ENCODE measurements at regions not wholly inside any gene's neighbourhood (a gene's known extent, or its start where the extent isn't known, plus 50 kb on each side); places are given as distances from the start of the nearest gene placed in this dataset.

- DNase-seq (ENCODE audit: low spot score) = peak; percentile 64
Measured at GRCh38 chr10:55500931-55501559, 700.0 kb upstream of the PCDH15 start.

- no peak for DNase-seq (ENCODE audit: low spot score)
Measured at GRCh38 chr10:55497893-55498499, 697.0 kb upstream of the PCDH15 start.

DNA sequence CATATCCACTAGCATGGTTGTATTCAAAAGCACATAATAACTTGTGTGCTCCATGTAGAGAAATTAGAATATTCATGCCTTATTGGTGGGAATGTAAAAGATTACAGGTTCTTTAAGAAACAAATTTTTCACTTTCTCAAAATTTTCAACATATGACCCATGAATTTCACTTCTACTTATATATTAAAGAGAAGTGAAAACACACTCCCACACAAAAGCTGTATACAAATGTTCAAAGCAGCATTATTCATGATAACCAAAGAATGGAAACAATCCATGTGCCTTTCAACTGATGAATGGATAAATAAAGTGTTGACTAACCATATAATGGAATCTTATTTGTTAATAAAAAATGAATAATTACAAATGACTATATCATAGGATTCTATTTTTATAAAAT is 694.5 kb upstream of the PCDH15 start:
- no peak for DNase-seq (ENCODE audit: low spot score)

DNA sequence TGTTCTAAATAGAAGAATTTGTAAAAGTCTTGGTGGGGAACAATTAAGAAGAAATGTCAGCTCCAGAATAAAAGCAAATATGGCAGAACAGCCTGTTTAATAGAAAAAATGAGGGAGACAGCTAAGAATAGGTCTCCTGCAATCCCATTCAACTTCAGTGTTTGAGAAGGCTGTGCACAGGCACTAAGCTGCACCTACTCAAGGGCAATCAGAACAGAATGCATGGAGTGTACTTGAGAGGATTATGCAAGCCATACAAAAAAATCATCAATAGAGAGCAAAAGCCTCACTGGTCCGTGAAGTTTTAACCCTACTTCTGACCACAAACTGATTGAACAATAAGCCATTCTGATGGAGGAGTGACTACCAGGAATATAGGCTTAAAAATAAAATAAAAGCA is 690.7 kb upstream of the PCDH15 start:
- peak; percentile 21 for DNase-seq (ENCODE audit: low spot score)

DNA sequence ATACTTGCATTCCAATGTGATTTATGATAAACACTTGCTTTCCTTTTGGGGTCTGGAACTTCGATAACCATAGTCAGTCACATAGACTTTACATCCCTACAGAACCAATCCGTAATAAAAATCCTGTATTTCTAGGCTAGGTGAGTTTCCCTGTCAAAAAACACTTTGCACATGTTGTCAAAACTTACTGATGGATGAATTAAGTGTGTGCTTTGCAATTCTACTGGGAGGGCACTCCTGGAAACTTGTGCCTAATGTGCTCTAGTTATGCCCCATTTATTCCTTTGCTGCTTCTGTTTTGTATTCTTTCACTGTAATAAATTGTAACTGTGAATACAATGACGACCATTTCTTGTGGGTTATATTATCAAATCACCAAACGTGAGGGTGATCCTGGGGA is 684.8 kb upstream of the PCDH15 start:
- DNase-seq (ENCODE audit: low spot score) = no peak

DNA sequence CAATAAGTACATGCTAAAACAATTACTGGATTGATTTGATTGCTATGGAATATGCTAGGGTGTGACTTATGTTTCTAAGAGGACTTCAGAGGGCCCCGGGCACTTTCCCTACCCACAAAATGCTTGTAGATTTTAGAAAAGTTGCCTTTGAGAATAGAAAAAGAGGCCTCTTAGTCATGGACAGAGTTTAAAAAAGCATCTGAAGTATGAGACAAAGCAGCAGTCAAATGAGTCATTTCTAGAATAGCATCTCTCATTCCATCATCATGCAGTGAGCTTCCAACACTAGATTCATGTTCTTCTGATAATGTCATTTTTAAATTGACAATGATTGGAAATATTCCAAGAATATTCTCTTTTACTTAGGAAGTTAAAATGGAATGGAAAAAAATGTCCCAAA is 675.1 kb upstream of the PCDH15 start:
- no peak for DNase-seq (ENCODE audit: low spot score)

GRCh38 chr10:55474258-55474657 is 673.2 kb upstream of the PCDH15 start:
- DNase-seq (ENCODE audit: low spot score) = no peak

DNA sequence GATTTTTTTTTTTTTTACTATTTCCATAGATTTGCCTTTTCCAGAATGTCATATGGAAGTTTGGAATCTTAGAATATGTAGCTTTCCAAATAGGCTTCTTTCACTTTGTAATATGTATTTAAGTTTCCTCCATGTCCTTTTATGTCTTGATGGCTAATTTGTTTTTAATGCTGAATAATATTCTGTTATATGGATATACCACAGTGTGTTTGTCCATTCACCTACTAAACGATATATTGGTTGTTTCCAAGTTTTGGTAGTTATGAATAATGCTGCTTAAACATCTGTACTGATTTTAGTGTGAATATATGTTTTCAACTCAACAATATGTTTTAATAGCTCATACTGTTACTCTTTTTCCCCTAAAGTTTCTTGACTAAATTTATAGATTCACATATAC is 669.8 kb upstream of the PCDH15 start:
- no peak for DNase-seq (ENCODE audit: low spot score)

- no peak for DNase-seq (ENCODE audit: low spot score)
Measured at GRCh38 chr10:55466806-55467504, 665.9 kb upstream of the PCDH15 start.

DNA sequence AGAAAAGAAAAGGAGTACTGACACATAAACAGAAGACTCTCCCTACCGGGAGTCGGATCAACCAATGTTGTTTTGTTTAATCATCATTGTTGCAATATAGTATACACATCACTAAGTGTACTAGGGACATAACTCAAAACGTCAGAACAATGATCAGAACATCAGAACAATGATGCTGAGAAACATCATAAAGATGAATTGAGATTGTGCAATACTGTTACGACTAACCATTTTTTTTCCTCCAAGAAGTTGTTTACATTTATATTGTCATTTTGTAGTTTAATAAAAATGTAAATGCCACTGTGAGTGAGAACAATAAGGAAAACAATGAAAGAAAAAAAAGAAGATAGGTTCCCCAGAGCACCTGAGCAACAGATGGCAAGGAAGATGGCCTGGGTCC is 663.1 kb upstream of the PCDH15 start:
- DNase-seq (ENCODE audit: low spot score) = no peak

DNA sequence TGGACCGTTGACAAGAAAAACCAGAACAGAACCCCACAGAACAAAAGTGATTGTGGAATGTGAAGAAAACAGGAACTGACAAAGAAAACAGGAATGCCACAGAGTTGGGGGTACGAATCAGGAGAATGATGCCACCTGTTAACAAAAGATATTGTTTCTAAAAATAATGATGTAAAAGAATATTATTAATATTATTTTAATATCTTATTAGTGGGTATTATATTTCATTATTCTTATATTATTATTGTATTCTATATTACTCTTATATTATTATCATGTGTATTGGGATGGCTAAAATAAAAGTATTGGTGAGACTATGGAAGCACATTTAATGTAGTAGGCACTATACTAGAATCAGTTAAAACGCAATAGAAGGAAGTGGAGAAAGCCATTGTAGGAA is 659.0 kb upstream of the PCDH15 start:
- no peak for DNase-seq (ENCODE audit: low spot score)

DNA sequence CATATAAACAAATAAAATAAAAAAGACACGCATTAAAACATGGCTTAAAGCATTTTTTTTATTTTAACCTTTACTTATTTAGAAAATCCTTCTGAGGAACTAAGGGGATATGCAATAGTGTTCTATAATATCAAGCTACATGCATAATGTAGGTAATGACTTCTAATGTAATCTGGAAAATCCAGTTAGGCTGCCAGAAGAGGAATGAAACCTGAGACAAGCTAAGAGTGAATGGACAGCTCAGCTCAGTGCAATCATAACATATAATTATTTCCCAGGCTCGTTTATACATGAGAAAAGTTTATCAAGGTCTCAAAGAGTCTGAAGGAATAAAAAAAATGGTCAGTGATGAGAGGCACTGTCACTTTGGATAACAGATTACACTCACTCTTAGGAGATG is 649.0 kb upstream of the PCDH15 start:
- DNase-seq (ENCODE audit: low spot score) = no peak

DNA sequence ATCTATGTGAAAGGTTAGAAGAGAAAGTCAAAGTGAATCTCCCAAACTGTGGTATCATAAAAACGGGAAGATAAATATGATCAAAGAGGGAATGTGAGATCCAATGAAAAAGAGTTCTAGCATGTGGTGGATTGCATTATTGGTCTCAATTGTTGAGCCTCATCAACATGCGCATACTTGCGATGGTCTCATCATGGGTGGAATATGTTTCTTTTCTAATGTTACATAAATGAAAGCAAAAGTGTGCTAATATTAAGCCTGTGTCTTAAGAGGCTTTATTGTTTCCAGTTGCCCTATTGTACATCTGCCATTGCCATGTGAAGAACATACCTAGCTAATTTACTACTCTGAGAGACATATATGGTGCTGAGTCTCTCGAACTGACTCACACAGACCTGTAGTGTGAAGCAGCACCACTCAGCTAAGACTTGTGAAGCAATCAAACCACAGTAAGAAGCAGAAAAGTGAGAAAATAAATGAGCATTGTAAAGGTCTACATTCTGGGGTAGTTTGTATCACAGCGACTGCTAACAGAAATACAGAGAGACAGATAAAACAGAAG is 645.5 kb upstream of the PCDH15 start:
- no peak for DNase-seq (ENCODE audit: low spot score)

DNA sequence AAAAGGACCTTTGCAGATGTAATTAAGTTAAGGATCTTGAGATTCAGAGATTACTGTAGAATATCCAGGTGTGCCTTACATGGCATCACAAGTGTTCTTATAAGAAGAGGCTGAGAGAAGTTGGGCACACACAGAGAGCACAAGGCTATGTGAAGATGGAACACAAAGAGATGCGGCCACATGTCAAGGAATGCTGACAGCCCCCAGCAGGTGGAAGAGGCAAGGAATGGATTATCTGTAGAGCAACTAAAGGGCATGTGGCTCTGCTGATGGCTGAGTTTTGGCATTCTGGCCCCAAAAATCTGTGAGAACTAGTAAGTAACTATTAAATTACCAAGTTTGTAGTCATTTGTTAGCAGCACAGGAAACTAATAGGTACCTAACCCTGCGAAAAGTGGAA is 640.7 kb upstream of the PCDH15 start:
- no peak for DNase-seq (ENCODE audit: low spot score)

DNA sequence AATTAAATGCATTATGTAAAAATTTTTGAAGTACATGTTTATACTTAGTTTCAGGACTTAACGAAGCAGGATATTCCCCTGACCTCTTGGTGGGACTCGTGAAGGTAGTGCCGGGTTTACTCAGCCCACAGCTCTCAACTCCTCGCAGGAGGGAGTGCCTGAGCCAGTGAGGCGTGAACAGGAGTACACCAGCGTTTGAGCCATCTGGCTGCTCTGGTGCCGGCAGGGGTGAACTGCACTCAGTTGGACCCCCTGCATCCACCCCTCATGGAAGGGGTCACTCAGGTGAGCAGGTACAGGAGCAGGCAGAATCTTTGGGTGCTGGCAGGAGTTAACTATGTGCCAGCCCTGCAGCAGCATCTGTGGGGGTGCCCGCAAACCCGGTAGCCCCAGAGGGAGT is 625.1 kb upstream of the PCDH15 start:
- DNase-seq (ENCODE audit: low spot score) = peak; percentile 14

DNA sequence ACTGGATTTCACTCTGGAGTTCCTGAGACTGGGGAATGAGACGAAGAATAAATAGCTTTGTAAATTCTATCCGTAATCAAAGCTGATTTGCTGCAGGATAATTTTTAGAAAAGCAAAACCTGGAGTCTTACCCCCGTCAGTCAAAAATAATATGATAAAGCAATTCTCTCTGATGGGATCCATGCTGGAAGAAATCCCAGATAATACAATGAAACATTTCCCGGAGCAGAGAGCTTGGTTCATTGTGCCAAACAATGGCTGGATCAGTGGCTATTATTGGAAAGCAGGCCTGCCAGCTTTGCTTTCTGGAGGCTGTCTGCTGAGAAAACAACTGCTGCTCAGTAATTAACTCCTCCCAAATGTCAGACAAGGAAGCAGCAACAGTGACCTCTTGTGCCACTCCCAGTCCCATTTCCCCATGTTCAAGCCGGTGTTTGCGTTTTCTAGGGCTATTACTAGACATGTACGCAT is 609.4 kb upstream of the PCDH15 start:
- DNase-seq (ENCODE audit: low spot score) = peak; percentile 85

DNA sequence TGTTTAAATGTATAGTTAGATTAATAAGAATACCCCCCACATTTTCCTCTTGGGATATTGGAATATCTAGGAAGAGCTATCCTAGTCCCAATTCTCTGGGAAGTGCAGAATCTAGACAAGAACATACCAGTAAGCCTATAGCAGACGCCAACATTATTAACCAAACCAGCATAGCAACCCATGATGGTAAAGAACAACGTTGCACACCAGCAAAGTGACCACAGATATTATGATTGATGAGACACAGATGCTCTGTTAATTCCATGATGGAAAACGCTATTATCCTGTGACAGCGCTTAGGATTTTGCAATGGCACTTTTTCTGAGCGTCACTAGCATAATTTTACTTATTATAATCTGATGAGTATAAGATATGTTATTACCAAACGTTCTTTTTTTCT is 603.1 kb upstream of the PCDH15 start:
- DNase-seq (ENCODE audit: low spot score) = no peak

DNA sequence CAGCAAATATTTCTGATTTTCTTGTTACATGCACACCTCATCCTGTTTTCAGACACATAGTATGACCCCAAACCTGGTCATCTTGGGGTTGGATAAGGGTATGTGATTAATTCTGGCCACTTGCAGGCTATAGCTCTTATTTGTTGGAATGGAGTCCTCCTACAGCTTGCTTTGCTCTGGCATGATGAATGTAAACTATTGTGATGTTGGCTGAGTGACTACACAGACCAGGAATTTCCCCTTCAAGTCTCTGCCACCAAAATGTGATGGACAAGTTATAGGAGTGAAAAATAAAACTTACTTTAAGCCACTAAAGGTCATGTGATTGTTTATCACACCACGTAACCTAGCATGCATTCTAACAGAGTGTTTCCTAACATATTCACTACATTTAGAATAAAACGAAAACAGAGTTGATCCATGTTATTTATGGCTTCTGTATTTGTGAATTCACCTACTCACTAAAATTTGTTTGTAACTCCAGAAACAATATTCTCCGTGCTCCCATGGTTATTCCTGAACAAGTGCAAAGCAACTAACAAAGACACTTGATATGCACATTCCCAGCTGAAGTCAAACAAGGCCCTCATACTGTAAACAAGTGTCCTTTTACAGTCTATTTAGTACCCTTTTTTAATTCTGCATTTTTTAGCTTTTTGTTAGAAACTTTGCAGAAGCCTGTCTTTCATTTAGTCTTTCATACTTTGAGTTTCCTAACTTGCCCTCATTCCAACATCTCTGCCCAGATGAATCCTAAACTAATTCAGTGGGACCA is 599.2 kb upstream of the PCDH15 start:
- no peak for DNase-seq (ENCODE audit: low spot score)

DNA sequence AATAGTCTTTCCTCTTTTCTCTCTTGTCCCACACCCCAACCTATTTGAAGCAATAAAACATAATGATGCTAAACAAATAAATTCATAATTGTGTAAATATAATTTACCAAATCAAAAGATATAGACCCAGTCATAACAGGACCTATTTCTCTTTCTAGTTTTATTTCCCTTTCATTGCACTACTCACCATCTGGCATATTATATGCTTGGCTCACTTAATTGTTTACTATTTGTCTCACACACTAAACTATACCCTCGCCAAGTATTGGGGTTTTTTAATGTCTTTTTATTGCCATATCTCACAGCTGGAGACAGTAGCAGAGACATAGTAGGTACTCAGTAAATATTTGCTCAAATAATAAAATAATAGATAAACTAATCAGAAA is 597.5 kb upstream of the PCDH15 start:
- DNase-seq (ENCODE audit: low spot score) = no peak

- DNase-seq (ENCODE audit: low spot score) = no peak
Measured at GRCh38 chr10:55397777-55398496, 596.9 kb upstream of the PCDH15 start.

- no peak for DNase-seq (ENCODE audit: low spot score)
Measured at GRCh38 chr10:55378196-55378595, 577.2 kb upstream of the PCDH15 start.

DNA sequence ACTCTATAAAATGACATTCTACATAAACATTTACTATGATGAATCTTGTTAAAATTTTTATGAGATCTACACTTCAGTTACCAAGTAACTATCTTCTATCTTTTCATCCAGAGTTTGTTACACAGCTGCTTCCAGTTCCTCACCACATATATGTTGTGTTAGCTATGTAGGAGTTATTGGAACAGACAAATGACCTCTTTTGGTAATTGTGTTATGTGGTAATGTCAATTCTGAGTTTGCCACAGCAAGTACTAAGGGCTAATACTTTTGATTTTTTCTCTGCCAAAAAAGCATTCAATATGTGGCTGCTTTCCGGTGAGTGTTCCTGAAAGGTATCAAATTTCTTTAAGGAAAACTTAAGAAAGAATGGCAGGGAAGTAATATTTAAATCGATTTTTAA is 573.9 kb upstream of the PCDH15 start:
- DNase-seq (ENCODE audit: low spot score) = no peak

All from D341Med (cell line).